MM.1S (cell line): ENCODE measurements at regions not wholly inside any gene's neighbourhood (a gene's known extent, or its start where the extent isn't known, plus 50 kb on each side); places are given as distances from the start of the nearest gene placed in this dataset.

Experiments
- CTCF ChIP-seq: fragments of 300-600 bp; sonication (generic); IDR thresholded peaks from 2 replicates; pipeline ENCODE4 v1.5.1; 2016; ENCODE audit warnings: antibody characterized with exemption, low read length, mixed read lengths
- EZH2 ChIP-seq: fragments of 300-600 bp; sonication (generic); optimal IDR thresholded peaks from 2 replicates; pipeline ENCODE3; 2017; ENCODE audit warnings: low read depth, mild to moderate bottlenecking, antibody characterized with exemption, low read length, mixed read lengths

DNA sequence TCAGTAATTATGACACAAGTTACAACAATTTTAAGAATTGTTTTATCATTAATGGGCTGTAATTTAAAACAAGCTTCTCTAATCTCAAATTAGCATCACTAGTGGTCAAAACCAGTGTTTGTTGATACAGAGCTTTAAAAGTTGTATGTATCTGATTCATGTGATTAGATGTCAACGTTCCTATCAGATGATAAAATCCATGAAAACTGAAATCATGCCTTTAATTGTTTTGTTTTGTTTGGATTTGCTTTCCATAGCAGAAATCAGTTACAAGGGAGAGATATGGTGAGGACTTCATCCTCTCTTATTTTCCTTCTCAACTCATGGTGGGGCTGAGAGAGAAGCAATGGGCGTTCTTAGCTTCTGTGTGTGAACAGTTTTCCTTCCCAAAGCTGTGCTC lies 469.6 kb downstream of the PID1 start:
- TF ChIP-seq CTCF = no peak
- no peak for TF ChIP-seq EZH2
